B cell (primary cell): ENCODE measurements at regions not wholly inside any gene's neighbourhood (a gene's known extent, or its start where the extent isn't known, plus 50 kb on each side); places are given as distances from the start of the nearest gene placed in this dataset.

Experiments used
- ATAC-seq: fragments of 200-7000 bp; cut with Tn5 transposase; one replicate; pipeline ENCODE4 v1.10.0; 2021; ENCODE audit warnings: low read depth, mild to moderate bottlenecking, moderate number of reproducible peaks, moderate library complexity
- CTCF ChIA-PET: fragments of 350-600 bp; sonication (Branson Sonifier 250); formaldehyde crosslinking; loops from one replicate; lab custom pipeline; 2021; ENCODE audit warnings: antibody characterized with exemption, inconsistent platforms; lab: Charles Lee
- POLR2A ChIA-PET: fragments of 350-600 bp; sonication (Branson Sonifier 250); formaldehyde crosslinking; loops from one replicate; lab custom pipeline; 2021; ENCODE audit warnings: antibody characterized with exemption; lab: Charles Lee
- DNase-seq: peaks from one replicate; pipeline ENCODE4 v3.0.0; 2013
- H2AFZ ChIP-seq: 2 replicates; pipeline ENCODE4 v1.6.1; 2012; ENCODE audit warnings: mild to moderate bottlenecking, low read depth, low read length; ENCODE audit not compliant: insufficient read depth, poor library complexity, severe bottlenecking
- H3K27ac ChIP-seq, 2 donors: 1 replicate in 1 of 2; 2 replicates in 1 of 2; pipeline ENCODE4 v1.5.1; 2012 to 2013; ENCODE audit warnings: low read length in 2 of 2, mild to moderate bottlenecking in 2 of 2, moderate library complexity in 1 of 2
- H3K27me3 ChIP-seq, 4 experiments: fragments of 200-600 bp in 1 of 4; sonication (generic) in 1 of 4; replicated peaks in 1 of 4; 1 replicate in 2 of 4; 2 replicates in 2 of 4; pipeline versions ENCODE4 v1.6.1 to v1.7.0; 2013 to 2016; ENCODE audit warnings: low read length in 3 of 4, mild to moderate bottlenecking in 2 of 4, mixed read lengths in 1 of 4, moderate library complexity in 1 of 4; ENCODE audit not compliant: insufficient read depth in 4 of 4, control insufficient read depth in 3 of 4; ENCODE audit errors: control extremely low read depth in 1 of 4
- H3K36me3 ChIP-seq, 2 experiments: replicated peaks in 1 of 2; 1 replicate in 1 of 2; 2 replicates in 1 of 2; pipeline versions ENCODE4 v1.6.1 to v1.7.1; 2013; ENCODE audit warnings: low read length in 1 of 2; ENCODE audit not compliant: insufficient read depth in 2 of 2, control insufficient read depth in 1 of 2; ENCODE audit errors: control extremely low read depth in 1 of 2, extremely low read depth in 1 of 2
- H3K4me1 ChIP-seq, 2 donors: fragments of 200-600 bp in 1 of 2; sonication (generic) in 1 of 2; 1 replicate in 1 of 2; 2 replicates in 1 of 2; pipeline versions ENCODE4 v1.5.1 to v1.6.1; 2013 to 2017; ENCODE audit warnings: low read length in 2 of 2; ENCODE audit not compliant: control insufficient read depth in 2 of 2, insufficient read depth in 2 of 2
- H3K4me2 ChIP-seq: replicated peaks from 2 replicates; pipeline ENCODE3; 2012; ENCODE audit warnings: mild to moderate bottlenecking, low read depth, low read length; ENCODE audit not compliant: poor library complexity, severe bottlenecking
- H3K4me3 ChIP-seq, 5 experiments: fragments of 200-600 bp in 1 of 5; sonication (generic) in 1 of 5; 1 replicate in 3 of 5; 2 replicates in 2 of 5; pipeline versions ENCODE4 v1.5.1 to v1.7.0; 2011 to 2016; ENCODE audit warnings: low read length in 4 of 5, mild to moderate bottlenecking in 4 of 5, low read depth in 2 of 5, control low read depth in 1 of 5, moderate library complexity in 1 of 5; ENCODE audit not compliant: insufficient read depth in 1 of 5; ENCODE audit errors: control extremely low read depth in 1 of 5, extremely low read depth in 1 of 5
- H3K79me2 ChIP-seq: fragments of 200-600 bp; sonication (generic); one replicate; pipeline ENCODE4 v1.6.0; 2016; ENCODE audit warnings: low read length; ENCODE audit not compliant: control insufficient read depth, insufficient read depth
- H3K9ac ChIP-seq: fragments of 200-600 bp; sonication (generic); 2 replicates; pipeline ENCODE4 v1.6.1; 2017; ENCODE audit warnings: mild to moderate bottlenecking, low read length, moderate library complexity
- H3K9me3 ChIP-seq, 3 donors: one replicate each; pipeline versions ENCODE4 v1.6.1 to v1.7.1; 2013; ENCODE audit warnings: low read length in 2 of 3; ENCODE audit not compliant: control insufficient read depth in 2 of 3, insufficient read depth in 1 of 3; ENCODE audit errors: control extremely low read depth in 1 of 3
- H4K20me1 ChIP-seq: 2 replicates; pipeline ENCODE4 v1.6.0; 2012; ENCODE audit warnings: mild to moderate bottlenecking, low read length; ENCODE audit not compliant: insufficient read depth, control insufficient read depth, poor library complexity, severe bottlenecking
- H3K27ac Mint-ChIP-seq: one replicate; pipeline ENCODE4 v1.8.0; 2021; ENCODE audit warnings: mixed read lengths
- H3K27me3 Mint-ChIP-seq: one replicate; pipeline ENCODE4 v1.8.0; 2021; ENCODE audit warnings: mixed read lengths
- H3K4me1 Mint-ChIP-seq: one replicate; pipeline ENCODE4 v1.8.0; 2021; ENCODE audit warnings: mixed read lengths
- H3K4me3 Mint-ChIP-seq: one replicate; pipeline ENCODE4 v1.8.0; 2021; ENCODE audit warnings: mixed read lengths
- H3K9me3 Mint-ChIP-seq: one replicate; pipeline ENCODE4 v1.8.0; 2022; ENCODE audit warnings: mixed read lengths; ENCODE audit not compliant: insufficient read depth
- EZH2 ChIP-seq: IDR thresholded peaks from 2 replicates; pipeline ENCODE4 v1.6.1; 2012; ENCODE audit warnings: borderline replicate concordance, low read depth, mild to moderate bottlenecking, moderate library complexity, low read length; ENCODE audit not compliant: insufficient read depth, poor library complexity, severe bottlenecking
- WGBS: methylation state at CpG from one replicate; pipeline ENCODE4 v1.1.5; 2013; ENCODE audit warnings: missing lambda C conversion rate; ENCODE audit not compliant: insufficient coverage; 5-methylcytosine and 5-hydroxymethylcytosine counted together
- intact Hi-C: fragments of 100-400 bp; cut with micrococcal nuclease; formaldehyde crosslinking; loops from one replicate; pipeline ENCODE4 v1.10.0; 2022
- TF ChIP-seq, protein P1 (sequence below): fragments of 200-600 bp; IDR thresholded peaks from one replicate; pipeline ENCODE4 v1.8.0; 2022; ENCODE audit warnings: antibody characterized with exemption, mild to moderate bottlenecking

GRCh38 chr18:41732356-41732755 is 222.7 kb upstream of the PIK3C3 start:
- H3K4me3 ChIP-seq, result no peak overlapping the region
- Mint-ChIP-seq H3K9me3 (no peaks in the 10 kb centered on the region), H3K4me1 (no peaks in the 10 kb centered on the region), H3K4me3 (no peak overlapping the region), H3K27ac (no peak overlapping the region), H3K27me3 (no peaks in the 10 kb centered on the region)
- no peak overlapping the region for H3K27ac ChIP-seq
- H3K36me3 ChIP-seq, result no peaks in the 10 kb centered on the region
- no peak overlapping the region for H3K4me2 ChIP-seq
- ATAC-seq, result no peak
- no peak overlapping the region for H2AFZ ChIP-seq
- ChIA-PET CTCF (interaction anchor here (0.5 kb wide), 1 partner anchor 1226 kb away, joined by 3 read pairs; no protein-coding TSS in a partner anchor), POLR2A (no interaction called here)
- H3K9me3 ChIP-seq, result no peaks in the 10 kb centered on the region
- no peaks in the 10 kb centered on the region for H3K4me1 ChIP-seq
- 100% methylated on average over 1 of the region's 2 CpGs for WGBS
- intact Hi-C loops, result no loop called here
- H4K20me1 ChIP-seq, result no peaks in the 10 kb centered on the region
- no peaks in the 10 kb centered on the region for H3K79me2 ChIP-seq
- no peaks in the 10 kb centered on the region for H3K27me3 ChIP-seq
- no peak overlapping the region for H3K9ac ChIP-seq
- DNase-seq, result no peak
- no peak for TF ChIP-seq EZH2
- TF ChIP-seq, protein P1, sequence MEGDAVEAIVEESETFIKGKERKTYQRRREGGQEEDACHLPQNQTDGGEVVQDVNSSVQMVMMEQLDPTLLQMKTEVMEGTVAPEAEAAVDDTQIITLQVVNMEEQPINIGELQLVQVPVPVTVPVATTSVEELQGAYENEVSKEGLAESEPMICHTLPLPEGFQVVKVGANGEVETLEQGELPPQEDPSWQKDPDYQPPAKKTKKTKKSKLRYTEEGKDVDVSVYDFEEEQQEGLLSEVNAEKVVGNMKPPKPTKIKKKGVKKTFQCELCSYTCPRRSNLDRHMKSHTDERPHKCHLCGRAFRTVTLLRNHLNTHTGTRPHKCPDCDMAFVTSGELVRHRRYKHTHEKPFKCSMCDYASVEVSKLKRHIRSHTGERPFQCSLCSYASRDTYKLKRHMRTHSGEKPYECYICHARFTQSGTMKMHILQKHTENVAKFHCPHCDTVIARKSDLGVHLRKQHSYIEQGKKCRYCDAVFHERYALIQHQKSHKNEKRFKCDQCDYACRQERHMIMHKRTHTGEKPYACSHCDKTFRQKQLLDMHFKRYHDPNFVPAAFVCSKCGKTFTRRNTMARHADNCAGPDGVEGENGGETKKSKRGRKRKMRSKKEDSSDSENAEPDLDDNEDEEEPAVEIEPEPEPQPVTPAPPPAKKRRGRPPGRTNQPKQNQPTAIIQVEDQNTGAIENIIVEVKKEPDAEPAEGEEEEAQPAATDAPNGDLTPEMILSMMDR, result no peak

GRCh38 chr18:41731884-41732283 is 223.2 kb upstream of the PIK3C3 start:
- ChIA-PET CTCF (no interaction called here), POLR2A (no interaction called here)
- Histone ChIP-seq H4K20me1 (no peaks in the 10 kb centered on the region), H3K9me3 (no peaks in the 10 kb centered on the region), H3K4me2 (no peak overlapping the region), H3K79me2 (no peaks in the 10 kb centered on the region), H3K9ac (no peak overlapping the region), H3K27me3 (no peaks in the 10 kb centered on the region), H3K4me3 (no peak overlapping the region), H2AFZ (no peak overlapping the region), H3K27ac (no peak overlapping the region), H3K36me3 (no peaks in the 10 kb centered on the region), H3K4me1 (no peaks in the 10 kb centered on the region)
- intact Hi-C loops, result no loop called here
- Mint-ChIP-seq H3K9me3 (no peaks in the 10 kb centered on the region), H3K27me3 (no peaks in the 10 kb centered on the region), H3K4me1 (no peaks in the 10 kb centered on the region), H3K4me3 (no peak overlapping the region), H3K27ac (no peak overlapping the region)
- no peak for ATAC-seq
- TF ChIP-seq, protein P1, result no peak
- no peak for TF ChIP-seq EZH2
- no CpG with 5 or more reads among the region's 1 CpG for WGBS
- DNase-seq, result no peak
